ENCODE measurements at regions not wholly inside any gene's neighbourhood (a gene's known extent, or its start where the extent isn't known, plus 50 kb on each side); places are given as distances from the start of the nearest gene placed in this dataset.

- TF ChIP-seq, protein P1, sequence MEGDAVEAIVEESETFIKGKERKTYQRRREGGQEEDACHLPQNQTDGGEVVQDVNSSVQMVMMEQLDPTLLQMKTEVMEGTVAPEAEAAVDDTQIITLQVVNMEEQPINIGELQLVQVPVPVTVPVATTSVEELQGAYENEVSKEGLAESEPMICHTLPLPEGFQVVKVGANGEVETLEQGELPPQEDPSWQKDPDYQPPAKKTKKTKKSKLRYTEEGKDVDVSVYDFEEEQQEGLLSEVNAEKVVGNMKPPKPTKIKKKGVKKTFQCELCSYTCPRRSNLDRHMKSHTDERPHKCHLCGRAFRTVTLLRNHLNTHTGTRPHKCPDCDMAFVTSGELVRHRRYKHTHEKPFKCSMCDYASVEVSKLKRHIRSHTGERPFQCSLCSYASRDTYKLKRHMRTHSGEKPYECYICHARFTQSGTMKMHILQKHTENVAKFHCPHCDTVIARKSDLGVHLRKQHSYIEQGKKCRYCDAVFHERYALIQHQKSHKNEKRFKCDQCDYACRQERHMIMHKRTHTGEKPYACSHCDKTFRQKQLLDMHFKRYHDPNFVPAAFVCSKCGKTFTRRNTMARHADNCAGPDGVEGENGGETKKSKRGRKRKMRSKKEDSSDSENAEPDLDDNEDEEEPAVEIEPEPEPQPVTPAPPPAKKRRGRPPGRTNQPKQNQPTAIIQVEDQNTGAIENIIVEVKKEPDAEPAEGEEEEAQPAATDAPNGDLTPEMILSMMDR (IDR thresholded peaks at IDR 0.05), result no peak
- no peak for TF ChIP-seq EP300 (IDR thresholded peaks at IDR 0.05; ENCODE audit: low read depth)
- no peak for TF ChIP-seq POLR2A (IDR thresholded peaks at IDR 0.05)
These were observed 64.8 kb upstream of the RAP2B start for GRCh38 chr3:153097213-153097612.

Measured in transverse colon (tissue), 3 donors.